HG02763 (cell line): ENCODE measurements at regions not wholly inside any gene's neighbourhood (a gene's known extent, or its start where the extent isn't known, plus 50 kb on each side); places are given as distances from the start of the nearest gene placed in this dataset.
"Not testable (repeated sequence)": the region's sequence is repeated elsewhere in the genome, so short reads cannot be mapped to it uniquely, and the experiment has no call there.

Source experiments
- ATAC-seq: cut with Tn5 transposase; IDR thresholded peaks from one replicate; pipeline ENCODE4 v1.9.1; 2021; ENCODE audit warnings: mild to moderate bottlenecking, moderate library complexity; ENCODE audit not compliant: unreplicated experiment

DNA sequence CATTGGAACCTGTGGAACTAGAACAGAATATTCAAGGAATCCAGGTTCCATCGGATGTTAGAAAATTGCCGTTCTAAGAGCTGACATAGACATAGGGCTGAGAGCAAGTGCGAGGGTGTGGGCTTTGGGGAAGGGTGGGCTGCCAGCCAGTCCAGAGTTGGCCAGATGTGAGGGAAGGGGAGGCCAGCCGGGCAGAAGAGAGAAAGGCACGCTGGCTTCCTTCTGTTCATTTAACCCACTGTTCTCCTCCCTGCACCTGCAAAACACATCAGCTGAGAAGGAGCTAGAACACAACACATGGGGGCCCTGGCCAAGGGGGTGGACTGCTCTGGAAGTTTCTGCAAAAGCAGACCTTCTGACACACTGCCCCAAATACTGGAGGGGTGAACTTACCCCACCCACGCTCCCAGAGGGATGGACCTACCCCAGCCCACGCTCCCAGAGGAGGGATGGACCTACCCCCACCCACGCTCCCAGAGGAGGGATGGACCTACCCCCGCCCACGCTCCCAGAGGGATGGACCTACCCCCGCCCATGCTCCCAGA is 98.0 kb downstream of the SHANK2 start:
- no peak for ATAC-seq

DNA sequence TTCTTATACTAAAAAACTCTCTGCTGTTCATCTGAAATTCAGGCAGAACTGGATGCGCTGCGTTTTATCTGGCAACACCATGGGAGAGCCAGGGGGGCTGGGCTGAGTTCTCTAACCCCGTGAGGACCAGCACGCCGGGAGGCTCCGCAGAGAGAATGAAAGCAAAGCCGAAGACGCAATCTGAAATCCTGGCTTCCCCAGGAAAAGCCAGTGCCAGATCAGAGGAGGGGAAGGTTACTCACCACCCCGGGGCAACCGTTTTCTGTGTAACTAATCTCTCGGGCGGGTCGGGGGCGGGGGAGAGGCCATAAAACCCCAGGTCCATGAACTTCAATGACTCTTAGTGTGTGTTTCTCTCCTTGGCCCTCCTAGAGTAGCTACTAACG is 99.4 kb downstream of the SHANK2 start:
- ATAC-seq, result no peak

DNA sequence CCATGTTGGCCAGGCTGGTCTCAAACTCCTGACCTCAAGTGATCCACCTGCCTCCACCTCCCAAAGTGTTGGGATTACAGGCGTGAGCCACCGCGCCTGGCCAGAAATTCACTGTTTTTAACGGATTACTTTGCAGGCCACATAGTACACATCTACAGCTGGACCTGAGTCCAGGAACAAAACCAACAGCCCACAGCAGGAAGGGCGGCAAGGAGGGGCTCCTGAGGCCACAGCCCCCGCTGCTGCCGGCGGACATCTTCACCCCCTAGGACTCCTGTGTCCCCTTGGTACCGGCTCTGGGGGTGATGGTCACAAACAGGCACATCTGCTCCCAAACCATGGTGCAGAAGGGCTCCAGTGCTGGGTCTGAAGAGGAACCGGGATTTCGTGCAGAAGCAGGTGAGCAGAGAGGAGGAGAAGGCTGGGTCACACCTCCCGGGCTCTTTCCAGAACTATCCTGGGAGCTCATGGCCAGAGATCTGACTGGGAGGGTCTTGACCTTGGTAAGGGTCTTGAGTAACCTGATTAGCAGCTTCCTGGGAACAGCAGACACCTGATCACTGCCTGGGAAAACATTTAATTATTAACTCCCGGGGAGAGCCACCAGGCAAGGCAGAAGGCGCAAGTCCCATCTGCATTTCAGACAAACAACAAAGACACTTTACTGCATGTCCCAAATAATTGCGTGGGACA is 99.9 kb downstream of the SHANK2 start:
- ATAC-seq, result not testable (repeated sequence)

DNA sequence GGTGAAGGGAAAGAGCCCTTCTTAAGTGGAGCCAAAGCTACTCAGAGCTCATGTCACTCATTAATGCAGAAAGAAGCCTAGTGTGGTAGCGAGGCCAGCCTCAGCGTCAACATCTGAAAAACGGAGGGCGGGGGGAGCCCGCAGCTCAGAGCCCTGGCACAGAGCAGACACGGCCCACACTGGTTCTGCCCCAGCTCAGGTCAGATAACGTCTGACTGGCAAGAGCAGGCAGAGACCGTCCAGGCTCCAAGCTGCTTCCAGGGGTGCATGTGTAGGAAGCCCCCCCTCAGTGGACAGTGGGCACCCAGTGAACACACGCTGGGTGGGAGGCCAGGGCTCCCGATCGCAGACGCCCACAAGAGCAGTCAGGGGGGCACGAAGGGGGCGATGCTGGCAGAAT is 100.8 kb downstream of the SHANK2 start:
- ATAC-seq, result no peak

DNA sequence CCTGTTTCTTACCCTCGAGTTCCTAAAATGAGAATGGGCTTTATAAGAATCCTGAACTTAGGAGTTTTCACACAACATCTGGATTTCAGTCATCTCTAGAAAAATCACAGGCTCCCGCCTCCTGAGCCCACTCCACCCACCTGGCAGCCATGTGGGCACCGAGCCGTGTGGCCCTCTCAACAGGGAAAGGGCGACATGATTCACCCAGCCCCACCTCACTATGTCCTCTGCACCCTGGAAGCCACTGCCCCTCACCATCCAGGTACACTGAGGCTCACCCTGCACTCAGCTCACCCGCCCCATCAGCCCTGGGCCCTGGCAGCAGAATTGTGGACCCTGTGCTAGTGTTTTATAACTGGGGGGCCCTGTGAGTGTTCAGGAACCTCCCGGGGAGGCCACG is 101.5 kb downstream of the SHANK2 start:
- ATAC-seq, result no peak

DNA sequence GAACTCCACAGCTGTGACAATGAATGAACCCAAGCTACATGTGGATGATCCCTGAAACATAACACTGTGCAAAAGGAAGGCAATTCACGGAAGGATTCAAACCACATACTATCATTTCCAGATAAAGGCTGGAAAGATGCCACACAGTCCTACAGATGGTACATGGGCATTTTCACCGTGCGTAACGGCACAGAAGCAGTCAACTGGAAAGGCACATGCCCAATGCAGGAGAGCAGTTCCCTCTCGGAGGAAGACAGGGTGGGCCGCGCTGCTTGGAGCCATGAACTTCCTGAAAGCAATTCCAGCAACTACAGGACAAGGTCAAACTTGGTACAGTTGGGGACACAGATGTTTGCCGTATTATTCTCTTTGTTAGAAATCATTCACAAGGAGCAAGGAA is 103.7 kb downstream of the SHANK2 start:
- no peak for ATAC-seq

DNA sequence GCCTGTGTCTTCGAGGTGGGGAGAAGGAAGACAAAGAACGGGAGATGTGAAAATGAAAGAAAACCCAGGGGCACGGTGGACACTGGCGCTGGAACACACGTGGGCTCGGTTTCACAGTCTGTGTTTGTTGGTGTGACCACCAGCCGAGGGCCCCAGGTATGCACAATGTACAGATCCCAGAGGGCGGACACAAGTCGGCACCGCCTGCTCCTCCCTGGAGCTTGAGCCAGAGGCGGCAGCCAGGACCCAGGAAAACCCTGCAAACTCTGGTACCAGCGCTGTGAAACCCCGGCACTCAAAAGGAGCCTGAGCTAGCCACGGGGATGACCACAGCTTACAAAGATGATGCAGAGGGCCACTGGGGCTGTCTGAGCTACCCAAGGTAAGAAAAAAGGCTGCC is 105.0 kb downstream of the SHANK2 start:
- ATAC-seq, result no peak

DNA sequence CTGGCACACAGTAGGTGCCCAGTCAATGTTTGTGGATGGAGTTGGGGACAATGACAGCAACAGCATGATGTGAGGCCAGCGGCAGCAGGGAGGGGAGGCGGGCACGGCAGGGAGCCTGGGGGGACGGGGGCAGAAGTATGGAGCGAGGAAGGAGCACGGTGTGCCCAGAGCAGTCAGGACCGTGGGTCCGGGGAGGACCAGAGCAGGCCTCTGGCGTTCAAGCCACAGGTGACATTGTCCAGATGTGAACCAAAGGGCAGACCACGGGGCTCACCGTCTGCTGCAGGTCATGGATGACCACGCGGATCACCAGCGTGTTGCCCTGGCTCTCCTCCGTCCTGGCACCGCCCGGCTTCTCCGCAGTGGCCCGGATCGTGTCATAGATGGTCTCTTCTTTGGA is 105.5 kb downstream of the SHANK2 start:
- no peak for ATAC-seq

DNA sequence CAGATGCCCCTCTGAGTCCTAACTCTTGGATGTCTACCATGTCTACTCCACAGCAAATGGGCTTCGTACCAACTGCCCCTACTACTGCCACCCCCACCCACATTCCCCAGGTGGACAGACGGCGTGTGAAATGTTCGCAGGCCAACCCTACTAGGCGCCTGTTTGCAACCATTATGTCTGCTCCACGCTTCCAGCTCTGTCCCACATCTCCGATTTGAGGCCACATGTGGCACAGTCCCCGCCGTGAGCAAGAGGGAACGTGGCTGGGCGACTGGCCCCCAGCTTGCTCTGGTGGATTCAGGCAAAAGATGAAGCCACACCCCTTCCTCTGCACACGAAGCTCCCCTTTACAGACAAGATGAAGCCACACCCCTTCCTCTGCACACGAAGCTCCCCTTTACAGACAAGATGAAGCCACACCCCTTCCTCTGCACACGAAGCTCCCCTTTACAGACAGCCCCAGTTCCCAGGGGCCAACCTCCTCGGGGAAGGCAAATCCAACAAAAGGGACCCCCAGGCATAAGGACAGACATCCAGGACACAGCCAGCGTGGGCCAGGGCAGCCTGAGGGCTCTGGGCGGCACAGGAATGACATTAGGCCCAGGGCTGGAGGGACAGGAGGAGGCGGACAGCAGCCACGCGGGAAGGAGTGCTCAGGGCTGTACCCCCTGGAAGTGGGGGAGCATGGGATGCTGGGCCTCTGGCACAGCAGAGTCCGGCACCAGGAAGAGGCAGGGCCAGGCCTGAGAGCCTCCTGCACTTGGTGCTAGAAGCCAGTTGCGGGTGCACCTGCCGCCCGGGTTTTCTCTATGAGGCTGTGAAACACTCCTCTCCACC is 106.2 kb downstream of the SHANK2 start:
- ATAC-seq, result no peak

DNA sequence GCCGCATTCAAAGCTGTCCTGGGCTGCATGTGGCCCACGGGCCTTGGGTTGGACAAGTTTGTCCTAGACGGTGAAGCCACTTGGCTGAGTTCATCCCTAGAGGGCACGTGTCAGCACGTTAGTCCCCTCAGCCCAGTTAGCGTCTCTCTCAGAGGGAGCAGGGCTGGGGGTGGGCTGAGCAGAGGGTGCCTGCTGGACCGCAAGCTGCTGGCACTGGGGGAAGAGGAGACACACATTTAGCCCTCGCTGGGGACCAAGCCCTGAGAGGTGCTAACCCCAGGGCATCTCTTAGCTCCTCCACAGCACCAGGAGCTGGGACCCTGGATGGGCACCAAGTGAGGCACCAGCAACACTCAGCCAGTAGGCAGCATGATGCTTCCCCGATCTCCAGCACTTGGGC is 107.0 kb downstream of the SHANK2 start:
- no peak for ATAC-seq

DNA sequence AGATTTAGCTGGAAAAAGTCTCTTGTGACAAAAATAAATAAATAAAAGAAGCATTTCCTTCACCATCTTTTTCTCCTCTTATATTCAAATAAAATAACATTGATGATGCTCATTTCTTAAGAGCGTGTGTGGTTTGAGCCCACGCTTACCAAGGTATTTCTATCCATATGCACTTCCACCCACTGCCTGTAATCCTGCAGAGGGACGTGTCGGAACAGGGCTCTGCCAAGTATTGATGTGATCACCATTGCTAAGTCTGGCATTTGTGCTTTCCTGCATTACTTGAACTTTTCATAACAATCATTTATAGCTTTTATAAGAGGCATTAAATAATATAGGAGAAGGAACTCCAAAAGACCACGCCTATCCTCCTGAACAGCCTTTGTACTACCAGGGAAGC is 107.6 kb downstream of the SHANK2 start:
- ATAC-seq, result no peak

DNA sequence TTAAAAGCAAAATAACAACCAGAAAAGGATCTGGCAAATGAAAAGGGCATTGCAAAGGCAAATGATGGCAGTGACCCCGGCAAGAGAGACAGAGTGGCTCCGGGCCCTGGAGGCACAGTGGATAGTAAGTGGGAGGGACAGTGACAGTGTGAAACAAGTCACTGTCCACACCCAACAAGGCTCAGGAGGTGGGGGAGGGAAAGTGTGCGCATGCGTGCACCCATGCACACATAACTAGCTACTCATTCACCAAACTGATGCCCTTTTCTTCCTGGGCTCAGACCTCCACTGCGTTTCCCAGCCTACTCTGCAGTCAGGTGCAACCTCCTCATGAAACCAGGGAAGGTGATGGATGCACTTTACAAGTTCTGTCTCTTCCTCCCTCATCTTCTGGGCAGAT is 108.4 kb downstream of the SHANK2 start:
- ATAC-seq, result no peak

DNA sequence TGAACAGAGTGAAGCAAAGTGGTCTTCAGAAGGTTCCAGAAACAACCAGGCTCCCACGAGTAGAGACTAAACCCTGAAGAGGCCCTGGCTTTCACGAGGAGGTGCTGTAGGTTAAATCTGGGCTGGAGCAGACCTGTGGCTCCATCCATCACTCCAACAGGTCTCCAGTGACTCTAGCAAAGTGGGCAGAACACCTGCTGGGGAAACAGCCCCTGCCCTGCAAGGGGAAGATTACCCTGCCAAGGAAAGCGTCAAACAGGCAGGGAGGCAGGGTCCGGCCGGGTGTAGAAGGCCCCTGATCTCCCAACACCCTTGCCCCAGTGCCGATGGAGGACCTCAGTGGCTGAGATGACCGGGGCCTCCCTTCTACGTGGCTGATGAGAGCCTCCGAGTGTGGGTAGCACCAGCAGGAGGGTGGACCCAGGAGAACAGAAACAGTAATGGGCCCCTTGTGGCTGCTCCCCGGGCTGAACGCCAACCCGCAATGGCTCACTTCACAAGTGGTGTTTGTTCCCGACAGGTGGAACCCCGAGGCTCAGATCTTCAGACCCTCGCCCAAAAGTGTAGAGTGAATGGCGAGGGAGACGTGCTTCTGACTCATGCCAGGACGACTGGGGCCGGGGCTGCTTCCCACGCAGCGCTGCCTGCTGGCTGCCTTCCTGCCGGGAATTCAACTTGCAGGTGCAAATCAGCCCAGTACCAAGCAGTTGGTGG is 112.0 kb downstream of the SHANK2 start:
- ATAC-seq, result no peak

DNA sequence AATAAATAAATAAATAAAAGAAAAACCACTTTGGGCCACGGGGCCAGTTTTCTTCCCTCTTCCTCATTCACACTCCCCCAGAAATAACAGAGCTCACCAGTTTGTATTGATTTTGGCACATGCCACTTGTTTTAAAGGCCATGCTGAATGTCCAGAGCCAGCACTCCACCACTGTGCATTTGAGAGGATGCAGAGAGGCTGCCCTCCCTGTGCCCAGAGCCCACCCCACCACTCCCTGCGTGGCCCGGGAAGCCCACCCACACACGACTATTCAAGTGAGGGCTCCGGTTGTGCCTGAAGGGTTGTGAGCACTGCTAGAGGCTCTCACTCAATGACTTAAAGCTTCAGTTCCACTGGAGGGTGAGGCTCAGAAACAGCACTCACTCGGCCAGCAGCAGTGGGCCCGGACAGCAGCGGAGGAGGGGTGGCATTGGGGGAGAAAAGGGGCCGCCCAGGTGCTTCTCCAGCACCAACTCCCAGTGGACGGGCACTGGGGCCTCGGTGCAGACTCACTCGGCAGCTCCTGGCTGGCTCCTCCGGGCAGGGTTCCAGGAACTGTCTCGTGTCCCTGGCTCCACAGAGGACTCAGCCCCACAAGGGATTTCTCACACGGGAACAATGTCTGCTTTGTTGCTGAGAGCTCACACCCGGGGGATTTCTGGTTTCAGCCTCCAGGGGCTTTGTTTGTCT is 112.7 kb downstream of the SHANK2 start:
- no peak for ATAC-seq

DNA sequence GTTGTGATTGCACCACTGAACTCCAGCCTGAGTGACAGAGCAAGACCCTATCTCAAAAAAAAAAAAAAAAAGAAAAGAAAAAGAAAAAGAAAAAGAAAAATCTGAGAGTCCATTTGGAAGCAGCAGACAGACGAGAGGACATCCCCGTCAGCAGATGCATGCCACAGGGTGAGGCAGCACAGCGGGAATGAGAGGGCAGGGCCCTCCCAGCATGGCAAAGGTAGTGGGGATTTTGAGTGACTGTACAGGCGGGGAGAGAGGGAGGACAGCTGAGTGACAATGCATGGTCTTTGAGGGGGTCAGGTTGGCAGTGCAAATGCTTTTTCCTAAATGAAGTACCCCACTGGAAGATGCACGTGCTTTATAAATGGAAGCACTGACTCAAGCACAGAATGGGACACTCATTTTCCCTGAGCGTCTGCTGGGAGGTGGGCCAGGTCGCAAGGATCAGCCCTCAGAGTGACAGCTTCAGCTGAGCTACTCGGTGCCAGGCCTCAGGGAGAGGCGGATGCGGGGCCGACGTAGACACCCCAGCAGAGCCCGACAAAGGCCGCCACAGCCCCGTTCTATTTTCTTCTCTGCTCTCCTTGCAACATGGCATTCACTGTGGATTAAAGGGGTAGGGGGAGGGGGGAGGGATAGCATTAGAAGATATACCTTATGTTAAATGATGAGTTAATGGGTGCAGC is 113.5 kb downstream of the SHANK2 start:
- ATAC-seq, result no peak

DNA sequence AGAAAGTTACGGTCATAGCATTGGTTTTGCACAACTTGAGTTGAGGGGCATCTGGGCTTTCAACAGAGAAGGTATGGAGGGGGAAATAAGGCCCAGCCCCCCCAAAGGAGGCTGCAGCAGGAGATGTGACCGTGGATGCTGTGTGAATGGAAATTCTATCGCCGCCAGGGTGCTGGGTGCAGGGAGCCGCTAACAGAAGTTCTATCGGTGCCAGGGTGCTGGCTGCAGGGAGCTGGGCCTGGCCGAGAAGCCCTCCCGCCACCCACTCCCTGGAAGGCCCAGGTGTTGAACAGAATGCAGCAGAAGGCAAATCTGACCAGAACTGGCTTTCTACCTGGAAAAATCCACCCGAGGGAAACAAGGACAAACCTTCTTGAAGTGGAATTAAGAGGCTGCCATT is 115.0 kb downstream of the SHANK2 start:
- ATAC-seq, result no peak

DNA sequence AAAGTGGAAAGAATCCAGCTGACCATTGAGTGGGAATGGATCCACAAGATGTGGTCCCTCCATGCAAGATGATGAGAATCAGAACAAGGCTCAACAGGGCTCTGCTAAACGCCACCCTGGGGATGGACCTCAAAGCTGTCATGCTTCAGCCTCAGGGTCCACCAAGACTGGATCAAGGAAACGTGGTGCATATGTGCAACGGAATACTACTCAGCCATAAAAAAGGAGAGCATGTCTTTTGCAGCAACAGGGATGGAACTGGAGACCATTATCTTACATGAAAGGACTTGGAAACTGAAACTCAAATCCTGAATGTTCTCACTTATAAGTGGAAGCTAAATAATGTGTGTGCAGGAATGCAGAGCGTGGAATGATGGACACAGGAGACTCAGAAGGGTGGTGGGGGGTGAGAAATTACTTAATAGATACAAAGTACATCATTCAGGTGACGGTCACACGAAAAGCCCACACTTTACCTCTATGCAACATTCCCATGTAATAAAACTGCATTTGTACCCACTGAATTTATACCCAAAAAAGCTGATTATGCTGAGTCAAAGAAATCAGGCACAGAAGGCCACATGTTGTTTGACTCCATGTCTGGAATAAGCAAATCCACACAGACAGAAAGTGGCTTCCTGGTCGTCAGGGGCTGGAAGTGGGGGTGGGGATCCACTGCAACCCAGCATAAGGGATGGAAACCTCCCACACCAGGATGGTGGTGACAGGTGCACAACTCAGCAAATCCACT is 116.1 kb downstream of the SHANK2 start:
- no peak for ATAC-seq

DNA sequence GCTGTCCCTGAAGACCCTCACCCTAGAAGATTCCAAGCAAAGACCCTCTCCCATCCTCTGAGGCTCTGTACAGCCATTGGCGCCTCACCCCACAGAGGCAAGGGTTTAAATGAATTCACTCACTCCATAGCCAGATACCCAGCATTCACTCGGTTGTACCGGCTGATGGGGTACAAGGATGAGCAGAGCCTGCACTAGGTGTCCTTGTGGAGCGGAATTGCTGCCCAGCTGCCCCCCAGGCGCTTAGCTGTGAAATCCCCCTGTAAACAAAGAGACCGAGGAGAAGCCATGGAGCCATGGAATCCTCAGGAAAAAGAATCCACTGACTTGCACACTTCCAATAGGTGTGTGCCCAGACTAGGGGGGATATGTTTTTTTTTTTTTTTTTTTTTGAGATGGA is 117.3 kb downstream of the SHANK2 start:
- ATAC-seq, result no peak

DNA sequence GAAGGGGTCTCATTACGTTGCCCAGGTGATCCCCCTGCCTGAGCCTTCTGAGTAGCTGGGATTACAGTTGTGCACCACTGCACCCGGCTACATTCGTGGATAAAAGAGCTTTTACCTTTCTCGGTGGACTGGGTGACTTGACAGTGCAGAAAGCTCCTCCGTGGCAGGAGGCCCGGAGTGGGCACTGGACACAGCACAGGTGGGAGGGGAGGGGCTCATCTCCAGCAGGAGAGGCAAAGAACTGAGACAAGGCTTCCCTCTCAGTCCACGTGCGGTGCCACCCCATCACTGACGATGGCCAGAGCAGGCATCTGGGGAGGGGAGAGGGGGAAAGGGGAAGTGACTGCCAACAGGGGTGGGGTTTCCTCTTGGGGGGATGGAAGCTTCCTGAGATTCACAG is 118.4 kb downstream of the SHANK2 start:
- ATAC-seq, result no peak

DNA sequence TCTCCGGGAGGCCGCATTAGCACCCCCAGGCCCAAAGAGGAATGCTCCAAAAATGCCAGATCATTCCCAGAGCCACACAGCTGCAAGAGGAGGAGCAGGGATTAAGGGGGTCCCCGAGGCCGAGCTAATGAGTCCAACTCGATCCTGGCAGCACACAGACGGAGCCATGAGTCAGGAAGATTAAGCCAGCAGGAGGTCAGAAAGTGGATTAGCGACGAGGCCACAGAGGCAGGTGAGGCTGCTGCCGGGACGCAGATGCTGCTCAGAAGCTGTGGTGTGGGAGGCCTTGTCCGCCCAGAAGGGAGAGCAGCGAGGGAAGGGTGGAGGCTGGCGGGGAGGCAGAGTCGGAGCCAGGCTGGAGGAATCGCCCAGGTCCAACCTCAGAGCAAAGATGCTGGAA is 120.5 kb downstream of the SHANK2 start:
- no peak for ATAC-seq
